Gastroesophageal sphincter (tissue), 4 donors: ENCODE measurements at regions not wholly inside any gene's neighbourhood (a gene's known extent, or its start where the extent isn't known, plus 50 kb on each side); places are given as distances from the start of the nearest gene placed in this dataset.

Experiments used
- ATAC-seq: fragments of 150-250 bp; one replicate; pipeline ENCODE4 v1.9.1; 2016; ENCODE audit warnings: mild to moderate bottlenecking, moderate library complexity
- H3K27ac ChIP-seq, 4 donors: fragments of 200-600 bp; sonication (generic) in 3 of 4; 1 replicate in 3 of 4; 2 replicates in 1 of 4; pipeline ENCODE4 v1.5.1; 2016 to 2019
- H3K27me3 ChIP-seq: fragments of 200-600 bp; sonication (generic); one replicate; pipeline ENCODE4 v1.5.1; 2019
- H3K36me3 ChIP-seq, 2 donors: fragments of 200-600 bp; sonication (generic); one replicate each; pipeline ENCODE4 v1.5.1; 2019; ENCODE audit warnings: control low read depth in 1 of 2
- H3K4me1 ChIP-seq, 3 donors: fragments of 200-600 bp; sonication (generic); 1 replicate in 2 of 3; 2 replicates in 1 of 3; pipeline ENCODE4 v1.5.1; 2016 to 2019; ENCODE audit warnings: control low read depth in 2 of 3
- H3K4me3 ChIP-seq, 2 donors: fragments of 200-600 bp; sonication (generic); one replicate each; pipeline ENCODE4 v1.5.1; 2019; ENCODE audit warnings: mild to moderate bottlenecking in 1 of 2, moderate library complexity in 1 of 2
- H3K9me3 ChIP-seq, 3 donors: fragments of 200-600 bp; sonication (generic); one replicate each; pipeline ENCODE4 v1.5.1; 2017 to 2019; ENCODE audit warnings: control low read depth in 2 of 3
- EP300 ChIP-seq: sonication (generic); formaldehyde crosslinking; IDR thresholded peaks from one replicate; pipeline ENCODE4 v1.6.1; 2017; ENCODE audit warnings: antibody characterized with exemption, mild to moderate bottlenecking
- POLR2A ChIP-seq, 2 donors: fragments of 450-650 bp; IDR thresholded peaks; one replicate each; pipeline ENCODE4 v1.6.1; 2017; ENCODE audit warnings: antibody characterized with exemption in 2 of 2, mild to moderate bottlenecking in 2 of 2, moderate library complexity in 1 of 2
- POLR2AphosphoS5 ChIP-seq: sonication (generic); formaldehyde crosslinking; IDR thresholded peaks from one replicate; pipeline ENCODE4 v1.6.1; 2017; ENCODE audit warnings: antibody characterized with exemption
- WGBS, 2 donors: methylation state at CpG; one replicate each; pipeline ENCODE4 v1.1.5; 2018; ENCODE audit warnings: low coverage in 1 of 2; 5-methylcytosine and 5-hydroxymethylcytosine counted together
- TF ChIP-seq, protein P1 (sequence below), 4 experiments: fragments of 200-600 bp in 2 of 4; fragments of 450-650 bp in 2 of 4; sonication (generic) in 1 of 4; IDR thresholded peaks; one replicate each; pipeline ENCODE4 v1.5.1; 2017 to 2019; ENCODE audit warnings: antibody characterized with exemption in 4 of 4, mild to moderate bottlenecking in 2 of 4, moderate library complexity in 2 of 4

GRCh38 chr1:195336812-195337211 lies 1271.4 kb downstream of the KCNT2 start:
- H3K27me3 ChIP-seq: no peaks in the 10 kb centered on the region
- ATAC-seq: no peak
- WGBS, 2 donors: 83% methylated on average over 1 of the region's 1 CpG; no CpG with 5 or more reads in 1 of the 2 donors

DNA sequence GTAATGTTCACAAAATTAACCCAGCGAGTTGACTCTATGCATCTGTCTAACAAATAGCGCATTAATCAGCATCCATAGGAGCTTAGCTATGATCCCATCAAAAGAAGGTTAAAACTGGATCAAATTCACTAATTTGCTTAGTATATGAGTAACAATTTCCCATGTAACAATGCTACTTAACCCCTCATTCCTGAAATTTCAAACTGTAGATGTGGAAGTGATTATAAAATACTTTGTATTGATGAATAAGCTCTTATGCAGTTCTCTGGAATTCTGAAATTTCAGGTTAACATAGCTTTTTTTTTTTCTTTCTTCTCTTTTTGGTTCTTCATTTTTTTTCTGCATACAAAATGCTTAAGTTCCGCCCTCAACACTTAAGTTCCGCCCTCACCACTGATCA lies 1272.7 kb downstream of the KCNT2 start:
- 95 to 97% methylated on average over 4 of the region's 4 CpGs for WGBS, 2 donors
- H3K4me1 ChIP-seq: no peaks in the 10 kb centered on the region
- no peak for ATAC-seq
- H3K36me3 ChIP-seq: no peaks in the 10 kb centered on the region
- H3K4me3 ChIP-seq: no peak overlapping the region
- no peak overlapping the region for H3K27ac ChIP-seq
- H3K27me3 ChIP-seq: no peaks in the 10 kb centered on the region
- TF ChIP-seq POLR2A (IDR thresholded peaks at IDR 0.05) (no peak), EP300 (no peak), POLR2AphosphoS5 (no peak)
- TF ChIP-seq, protein P1, sequence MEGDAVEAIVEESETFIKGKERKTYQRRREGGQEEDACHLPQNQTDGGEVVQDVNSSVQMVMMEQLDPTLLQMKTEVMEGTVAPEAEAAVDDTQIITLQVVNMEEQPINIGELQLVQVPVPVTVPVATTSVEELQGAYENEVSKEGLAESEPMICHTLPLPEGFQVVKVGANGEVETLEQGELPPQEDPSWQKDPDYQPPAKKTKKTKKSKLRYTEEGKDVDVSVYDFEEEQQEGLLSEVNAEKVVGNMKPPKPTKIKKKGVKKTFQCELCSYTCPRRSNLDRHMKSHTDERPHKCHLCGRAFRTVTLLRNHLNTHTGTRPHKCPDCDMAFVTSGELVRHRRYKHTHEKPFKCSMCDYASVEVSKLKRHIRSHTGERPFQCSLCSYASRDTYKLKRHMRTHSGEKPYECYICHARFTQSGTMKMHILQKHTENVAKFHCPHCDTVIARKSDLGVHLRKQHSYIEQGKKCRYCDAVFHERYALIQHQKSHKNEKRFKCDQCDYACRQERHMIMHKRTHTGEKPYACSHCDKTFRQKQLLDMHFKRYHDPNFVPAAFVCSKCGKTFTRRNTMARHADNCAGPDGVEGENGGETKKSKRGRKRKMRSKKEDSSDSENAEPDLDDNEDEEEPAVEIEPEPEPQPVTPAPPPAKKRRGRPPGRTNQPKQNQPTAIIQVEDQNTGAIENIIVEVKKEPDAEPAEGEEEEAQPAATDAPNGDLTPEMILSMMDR (IDR thresholded peaks at IDR 0.05): no peak
- H3K9me3 ChIP-seq: no peaks in the 10 kb centered on the region

More at GRCh38 chr1:195336812-195337211, 1271.4 kb downstream of the KCNT2 start:
- no peaks in the 10 kb centered on the region for H3K36me3 ChIP-seq
- H3K4me1 ChIP-seq: no peaks in the 10 kb centered on the region
- H3K9me3 ChIP-seq: no peaks in the 10 kb centered on the region
- no peak for TF ChIP-seq POLR2A (IDR thresholded peaks at IDR 0.05)
- TF ChIP-seq EP300: no peak
- TF ChIP-seq POLR2AphosphoS5: no peak
- TF ChIP-seq, protein P1 (IDR thresholded peaks at IDR 0.05): no peak
- H3K4me3 ChIP-seq: no peak overlapping the region
- H3K27ac ChIP-seq: no peak overlapping the region

- ATAC-seq: no peak
- no peak for TF ChIP-seq POLR2AphosphoS5
- no peak overlapping the region for H3K4me3 ChIP-seq
- H3K27me3 ChIP-seq: no peaks in the 10 kb centered on the region
- no peaks in the 10 kb centered on the region for H3K4me1 ChIP-seq
- H3K36me3 ChIP-seq: no peaks in the 10 kb centered on the region
- H3K27ac ChIP-seq: no peak overlapping the region
- WGBS, 2 donors: 95 to 100% methylated on average over 1 of the region's 1 CpG
- no peaks in the 10 kb centered on the region for H3K9me3 ChIP-seq
Measured at GRCh38 chr1:195332102-195332501, 1276.1 kb downstream of the KCNT2 start.

GRCh38 chr1:195328681-195329080 lies 1279.6 kb downstream of the KCNT2 start:
- H3K27me3 ChIP-seq: no peaks in the 10 kb centered on the region
- TF ChIP-seq POLR2AphosphoS5: no peak
- TF ChIP-seq, protein P1 (IDR thresholded peaks at IDR 0.05): no peak
- H3K36me3 ChIP-seq: no peaks in the 10 kb centered on the region
- no peak overlapping the region for H3K4me3 ChIP-seq
- WGBS, 2 donors: 56 to 59% methylated on average over 2 of the region's 2 CpGs
- no peaks in the 10 kb centered on the region for H3K4me1 ChIP-seq
- ATAC-seq: no peak
- H3K9me3 ChIP-seq: no peaks in the 10 kb centered on the region
- H3K27ac ChIP-seq: no peak overlapping the region

DNA sequence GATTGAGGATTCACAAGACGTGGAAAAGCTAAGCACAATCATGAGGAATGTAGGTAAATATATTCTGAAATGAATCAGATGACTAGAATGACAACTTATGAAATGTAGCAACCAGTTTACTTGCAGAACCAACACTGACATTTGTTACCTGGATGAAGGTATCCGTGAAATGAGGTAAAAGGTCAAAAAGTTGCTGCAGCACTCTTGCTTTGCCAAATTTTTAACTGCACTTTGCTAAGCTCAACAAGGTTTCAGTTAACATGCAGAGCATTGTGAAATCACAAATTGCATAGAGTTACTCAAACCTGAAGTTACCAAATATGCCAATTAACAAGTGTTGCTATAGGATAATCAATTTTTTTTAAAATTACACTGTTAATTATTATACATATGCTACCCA lies 1280.1 kb downstream of the KCNT2 start:
- Histone ChIP-seq H3K36me3 (no peaks in the 10 kb centered on the region), H3K9me3 (no peaks in the 10 kb centered on the region), H3K4me3 (no peak overlapping the region), H3K27ac (no peak overlapping the region), H3K4me1 (no peaks in the 10 kb centered on the region), H3K27me3 (no peaks in the 10 kb centered on the region)
- ATAC-seq: no peak
- TF ChIP-seq, protein P1 (IDR thresholded peaks at IDR 0.05): no peak
- TF ChIP-seq POLR2A (IDR thresholded peaks at IDR 0.05): no peak
- TF ChIP-seq POLR2AphosphoS5: no peak
- no peak for TF ChIP-seq EP300
- 28 to 45% methylated on average over 2 of the region's 2 CpGs for WGBS, 2 donors
